PFSK-1 (cell line): ENCODE measurements at regions not wholly inside any gene's neighbourhood (a gene's known extent, or its start where the extent isn't known, plus 50 kb on each side); places are given as distances from the start of the nearest gene placed in this dataset.

ENCODE experiments used
- FOXP2 ChIP-seq: optimal IDR thresholded peaks from 2 replicates; pipeline ENCODE3; 2011; ENCODE audit warnings: borderline replicate concordance, control low read depth, inconsistent platforms; ENCODE audit not compliant: insufficient read depth; ENCODE audit errors: extremely low read length, extremely low read depth
- POLR2AphosphoS5 ChIP-seq: IDR thresholded peaks from 2 replicates; pipeline ENCODE4 v1.6.1; 2012; ENCODE audit warnings: low read depth, mild to moderate bottlenecking, control low read depth, low read length, moderate library complexity
- SIN3A ChIP-seq: IDR thresholded peaks from 2 replicates; pipeline ENCODE4 v1.6.1; 2012; ENCODE audit warnings: mild to moderate bottlenecking, low read length, moderate library complexity, borderline replicate concordance; ENCODE audit not compliant: insufficient read depth
- TAF1 ChIP-seq: IDR thresholded peaks from 2 replicates; pipeline ENCODE4 v1.6.1; 2012; ENCODE audit warnings: low read length, control low read depth, borderline replicate concordance; ENCODE audit not compliant: insufficient read depth
- TF ChIP-seq, protein P1 (sequence below), 2 experiments: IDR thresholded peaks; 2 replicates each; pipeline versions ENCODE4 v1.6.1 to v1.8.0; 2011 to 2012; ENCODE audit warnings: low read depth in 2 of 2, low read length in 2 of 2, control low read depth in 1 of 2, inconsistent platforms in 1 of 2, mild to moderate bottlenecking in 1 of 2, moderate library complexity in 1 of 2; ENCODE audit not compliant: insufficient read depth in 1 of 2

DNA sequence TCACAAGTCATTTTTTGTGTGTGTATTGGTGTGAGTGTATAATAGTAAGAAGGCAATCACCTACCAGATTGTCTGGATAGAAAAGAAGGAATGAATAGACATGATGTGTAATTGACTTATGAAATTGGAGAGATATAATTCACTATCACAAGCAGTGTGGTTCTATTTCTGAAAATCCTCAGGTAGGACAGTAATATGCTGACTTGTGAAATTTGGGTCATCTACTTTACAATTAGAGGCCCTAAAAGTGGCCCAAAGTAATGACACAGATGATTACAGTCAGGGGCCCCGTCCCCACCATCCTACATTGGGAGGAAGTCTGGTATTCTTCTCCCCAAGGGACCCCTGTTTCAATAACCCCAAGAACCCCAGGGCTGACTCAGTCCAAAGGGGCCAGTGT lies 73.6 kb upstream of the SELENOK start:
- TF ChIP-seq POLR2AphosphoS5, result no peak
- TF ChIP-seq, protein P1, sequence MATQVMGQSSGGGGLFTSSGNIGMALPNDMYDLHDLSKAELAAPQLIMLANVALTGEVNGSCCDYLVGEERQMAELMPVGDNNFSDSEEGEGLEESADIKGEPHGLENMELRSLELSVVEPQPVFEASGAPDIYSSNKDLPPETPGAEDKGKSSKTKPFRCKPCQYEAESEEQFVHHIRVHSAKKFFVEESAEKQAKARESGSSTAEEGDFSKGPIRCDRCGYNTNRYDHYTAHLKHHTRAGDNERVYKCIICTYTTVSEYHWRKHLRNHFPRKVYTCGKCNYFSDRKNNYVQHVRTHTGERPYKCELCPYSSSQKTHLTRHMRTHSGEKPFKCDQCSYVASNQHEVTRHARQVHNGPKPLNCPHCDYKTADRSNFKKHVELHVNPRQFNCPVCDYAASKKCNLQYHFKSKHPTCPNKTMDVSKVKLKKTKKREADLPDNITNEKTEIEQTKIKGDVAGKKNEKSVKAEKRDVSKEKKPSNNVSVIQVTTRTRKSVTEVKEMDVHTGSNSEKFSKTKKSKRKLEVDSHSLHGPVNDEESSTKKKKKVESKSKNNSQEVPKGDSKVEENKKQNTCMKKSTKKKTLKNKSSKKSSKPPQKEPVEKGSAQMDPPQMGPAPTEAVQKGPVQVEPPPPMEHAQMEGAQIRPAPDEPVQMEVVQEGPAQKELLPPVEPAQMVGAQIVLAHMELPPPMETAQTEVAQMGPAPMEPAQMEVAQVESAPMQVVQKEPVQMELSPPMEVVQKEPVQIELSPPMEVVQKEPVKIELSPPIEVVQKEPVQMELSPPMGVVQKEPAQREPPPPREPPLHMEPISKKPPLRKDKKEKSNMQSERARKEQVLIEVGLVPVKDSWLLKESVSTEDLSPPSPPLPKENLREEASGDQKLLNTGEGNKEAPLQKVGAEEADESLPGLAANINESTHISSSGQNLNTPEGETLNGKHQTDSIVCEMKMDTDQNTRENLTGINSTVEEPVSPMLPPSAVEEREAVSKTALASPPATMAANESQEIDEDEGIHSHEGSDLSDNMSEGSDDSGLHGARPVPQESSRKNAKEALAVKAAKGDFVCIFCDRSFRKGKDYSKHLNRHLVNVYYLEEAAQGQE (IDR thresholded peaks at IDR 0.05; ENCODE audit: insufficient read depth in 1 of 2, low read depth in 2 of 2, low read length in 2 of 2), result no peak

GRCh38 chr3:53957831-53958230 lies 66.2 kb upstream of the SELENOK start:
- no peak for TF ChIP-seq SIN3A
- no peak for TF ChIP-seq POLR2AphosphoS5
- no peak for TF ChIP-seq TAF1
- no peak for TF ChIP-seq FOXP2
- TF ChIP-seq, protein P1 (IDR thresholded peaks at IDR 0.05; ENCODE audit: insufficient read depth in 1 of 2, low read depth in 2 of 2, low read length in 2 of 2), result no peak

DNA sequence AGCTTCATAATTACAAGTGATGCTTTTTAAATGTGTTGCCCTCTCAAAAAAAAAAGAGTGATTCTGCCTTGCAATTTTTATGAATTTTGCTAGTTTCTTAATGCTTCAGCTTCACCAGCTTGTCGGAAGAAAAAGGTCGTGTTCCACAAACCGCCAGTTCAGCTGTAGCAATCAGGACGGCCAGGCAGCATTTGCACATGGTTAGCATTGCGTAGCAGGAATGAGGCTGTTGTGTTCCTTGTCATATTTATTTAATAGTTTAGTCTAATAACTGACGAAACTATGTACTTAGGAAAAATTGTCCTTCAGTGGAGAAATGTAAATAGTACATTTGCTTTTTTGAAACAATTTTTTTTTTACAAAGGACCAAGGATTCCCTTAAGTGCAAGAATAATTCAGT lies 64.9 kb upstream of the SELENOK start:
- TF ChIP-seq TAF1 (no peak), FOXP2 (no peak), SIN3A (no peak), POLR2AphosphoS5 (no peak)
- TF ChIP-seq, protein P1 (IDR thresholded peaks at IDR 0.05; ENCODE audit: insufficient read depth in 1 of 2, low read depth in 2 of 2, low read length in 2 of 2), result no peak

GRCh38 chr3:53949541-53949940 lies 57.9 kb upstream of the SELENOK start:
- TF ChIP-seq SIN3A (no peak), POLR2AphosphoS5 (no peak), FOXP2 (no peak), TAF1 (no peak)
- TF ChIP-seq, protein P1 (IDR thresholded peaks at IDR 0.05; ENCODE audit: insufficient read depth in 1 of 2, low read depth in 2 of 2, low read length in 2 of 2), result no peak

GRCh38 chr3:53948174-53948573 lies 56.5 kb upstream of the SELENOK start:
- TF ChIP-seq, protein P1 (IDR thresholded peaks at IDR 0.05; ENCODE audit: insufficient read depth in 1 of 2, low read depth in 2 of 2, low read length in 2 of 2), result no peak
- no peak for TF ChIP-seq POLR2AphosphoS5
